ENCODE measurements at regions not wholly inside any gene's neighbourhood (a gene's known extent, or its start where the extent isn't known, plus 50 kb on each side); places are given as distances from the start of the nearest gene placed in this dataset.

DNA sequence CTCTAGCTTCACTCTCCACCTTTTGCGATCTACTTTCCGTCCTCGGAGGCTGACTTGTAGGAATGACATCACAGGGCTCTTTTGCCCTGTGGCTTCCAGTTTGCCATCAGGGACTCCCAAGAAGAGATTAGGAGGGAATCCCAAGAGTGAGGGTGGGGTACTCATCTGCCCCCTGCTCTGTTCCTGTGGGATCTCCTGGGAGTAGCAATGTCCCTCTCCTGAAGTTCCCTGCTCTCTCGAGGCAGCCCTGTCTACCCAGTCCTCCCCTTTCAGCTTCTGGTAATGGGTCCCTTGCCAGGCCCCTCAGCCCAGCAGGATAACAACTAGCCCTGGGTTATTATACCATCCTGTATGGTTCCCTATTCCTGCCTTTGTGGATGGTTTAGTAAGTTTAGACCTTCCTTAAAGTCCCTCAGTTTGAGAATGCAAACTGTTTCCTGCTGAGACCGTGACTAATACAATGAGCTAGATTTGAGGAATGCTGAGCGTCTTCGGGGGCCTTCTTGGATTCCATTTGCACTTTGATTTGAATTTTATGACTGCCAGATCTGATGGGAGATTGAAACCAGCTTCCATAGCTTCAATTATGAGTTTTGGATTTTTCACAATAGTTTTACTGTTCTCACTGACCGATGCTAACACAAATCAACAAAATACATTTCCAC lies 73.7 kb upstream of the IPO5 start:
- no peak for TF ChIP-seq SUZ12 (IDR thresholded peaks at IDR 0.05)
- TF ChIP-seq FOXM1 (IDR thresholded peaks at IDR 0.05; ENCODE audit: borderline replicate concordance) = no peak
- TF ChIP-seq ARNT (IDR thresholded peaks at IDR 0.05) = no peak
- TF ChIP-seq FOXA1 (IDR thresholded peaks at IDR 0.05) = no peak
- TF ChIP-seq SP1 (IDR thresholded peaks at IDR 0.05) = no peak
- TF ChIP-seq BHLHE40 (IDR thresholded peaks at IDR 0.05; ENCODE audit: borderline replicate concordance) = no peak
- TF ChIP-seq HDGF (IDR thresholded peaks at IDR 0.05; ENCODE audit: borderline replicate concordance) = no peak
- TF ChIP-seq, protein P1, sequence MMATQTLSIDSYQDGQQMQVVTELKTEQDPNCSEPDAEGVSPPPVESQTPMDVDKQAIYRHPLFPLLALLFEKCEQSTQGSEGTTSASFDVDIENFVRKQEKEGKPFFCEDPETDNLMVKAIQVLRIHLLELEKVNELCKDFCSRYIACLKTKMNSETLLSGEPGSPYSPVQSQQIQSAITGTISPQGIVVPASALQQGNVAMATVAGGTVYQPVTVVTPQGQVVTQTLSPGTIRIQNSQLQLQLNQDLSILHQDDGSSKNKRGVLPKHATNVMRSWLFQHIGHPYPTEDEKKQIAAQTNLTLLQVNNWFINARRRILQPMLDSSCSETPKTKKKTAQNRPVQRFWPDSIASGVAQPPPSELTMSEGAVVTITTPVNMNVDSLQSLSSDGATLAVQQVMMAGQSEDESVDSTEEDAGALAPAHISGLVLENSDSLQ (IDR thresholded peaks at IDR 0.05) = no peak
- TF ChIP-seq TARDBP (IDR thresholded peaks at IDR 0.05) = no peak
- no peak for TF ChIP-seq ELF4 (IDR thresholded peaks at IDR 0.05)
- no peak for TF ChIP-seq CTBP1 (IDR thresholded peaks at IDR 0.05; ENCODE audit: borderline replicate concordance)
- no peak for TF ChIP-seq FOXK2 (IDR thresholded peaks at IDR 0.05)
- no peak for TF ChIP-seq LEF1 (IDR thresholded peaks at IDR 0.05; ENCODE audit: borderline replicate concordance)
